ENCODE measurements at regions not wholly inside any gene's neighbourhood (a gene's known extent, or its start where the extent isn't known, plus 50 kb on each side); places are given as distances from the start of the nearest gene placed in this dataset.

DNA sequence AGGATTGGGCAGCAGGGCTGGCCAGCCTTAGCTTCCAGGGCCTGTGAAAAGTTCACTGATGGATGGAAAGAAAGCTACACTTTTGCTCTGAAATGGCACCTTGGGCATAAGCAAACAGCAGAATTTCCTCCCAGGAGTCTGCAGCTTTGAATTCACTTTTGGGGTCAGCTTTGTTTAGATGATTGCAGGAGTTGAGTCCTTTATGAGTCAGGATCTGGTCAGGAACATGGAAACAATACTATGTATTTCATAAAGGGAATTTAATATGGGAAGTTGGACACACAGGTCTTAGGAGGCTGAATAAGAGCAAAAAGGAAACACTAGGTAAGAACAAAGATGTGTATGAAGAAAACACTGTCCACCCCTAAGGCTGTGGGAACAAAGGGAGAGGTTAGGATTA is 345.3 kb downstream of the TSN start:
- Histone ChIP-seq H3K4me3 (ENCODE audit: low read depth, low read length) (no peak overlapping the region), H3K9me3 (ENCODE audit: control insufficient read depth, insufficient read depth, low read length) (no peaks in the 10 kb centered on the region), H3K36me3 (ENCODE audit: control insufficient read depth, insufficient read depth, low read length) (no peaks in the 10 kb centered on the region), H3K27me3 (ENCODE audit: control insufficient read depth, insufficient read depth, low read length) (no peaks in the 10 kb centered on the region), H3K4me1 (ENCODE audit: control insufficient read depth, insufficient read depth, low read length) (peaks cover 5% of the 10 kb centered on the region), H3K9ac (ENCODE audit: low read depth, low read length) (no peak overlapping the region)

GRCh38 chr2:122101319-122101718 is 345.9 kb downstream of the TSN start:
- Histone ChIP-seq H3K4me1 (ENCODE audit: control insufficient read depth, insufficient read depth, low read length) (peaks cover 5% of the 10 kb centered on the region), H3K9ac (ENCODE audit: low read depth, low read length) (no peak overlapping the region), H3K9me3 (ENCODE audit: control insufficient read depth, insufficient read depth, low read length) (no peaks in the 10 kb centered on the region), H3K4me3 (ENCODE audit: low read depth, low read length) (no peak overlapping the region), H3K36me3 (ENCODE audit: control insufficient read depth, insufficient read depth, low read length) (no peaks in the 10 kb centered on the region), H3K27me3 (ENCODE audit: control insufficient read depth, insufficient read depth, low read length) (no peaks in the 10 kb centered on the region)

GRCh38 chr2:122105171-122105876 is 349.9 kb downstream of the TSN start:
- no peak overlapping the region for H3K4me3 ChIP-seq (ENCODE audit: low read depth, low read length)
- H3K4me1 ChIP-seq (ENCODE audit: control insufficient read depth, insufficient read depth, low read length): peaks cover 5% of the 10 kb centered on the region
- no peaks in the 10 kb centered on the region for H3K36me3 ChIP-seq (ENCODE audit: control insufficient read depth, insufficient read depth, low read length)
- H3K27me3 ChIP-seq (ENCODE audit: control insufficient read depth, insufficient read depth, low read length): no peaks in the 10 kb centered on the region
- H3K9ac ChIP-seq (ENCODE audit: low read depth, low read length): no peak overlapping the region
- no peaks in the 10 kb centered on the region for H3K9me3 ChIP-seq (ENCODE audit: control insufficient read depth, insufficient read depth, low read length)

GRCh38 chr2:122105877-122106206 is 350.4 kb downstream of the TSN start:
- no peaks in the 10 kb centered on the region for H3K9me3 ChIP-seq (ENCODE audit: control insufficient read depth, insufficient read depth, low read length)
- peaks cover 4% of the 10 kb centered on the region for H3K4me1 ChIP-seq (ENCODE audit: control insufficient read depth, insufficient read depth, low read length)
- no peaks in the 10 kb centered on the region for H3K36me3 ChIP-seq (ENCODE audit: control insufficient read depth, insufficient read depth, low read length)
- H3K4me3 ChIP-seq (ENCODE audit: low read depth, low read length): no peak overlapping the region
- no peaks in the 10 kb centered on the region for H3K27me3 ChIP-seq (ENCODE audit: control insufficient read depth, insufficient read depth, low read length)
- no peak overlapping the region for H3K9ac ChIP-seq (ENCODE audit: low read depth, low read length)

- H3K27me3 ChIP-seq (ENCODE audit: control insufficient read depth, insufficient read depth, low read length): no peaks in the 10 kb centered on the region
- no peaks in the 10 kb centered on the region for H3K4me1 ChIP-seq (ENCODE audit: control insufficient read depth, insufficient read depth, low read length)
- no peak overlapping the region for H3K4me3 ChIP-seq (ENCODE audit: low read depth, low read length)
- H3K9ac ChIP-seq (ENCODE audit: low read depth, low read length): no peak overlapping the region
- no peaks in the 10 kb centered on the region for H3K9me3 ChIP-seq (ENCODE audit: control insufficient read depth, insufficient read depth, low read length)
- no peaks in the 10 kb centered on the region for H3K36me3 ChIP-seq (ENCODE audit: control insufficient read depth, insufficient read depth, low read length)
Observed at GRCh38 chr2:122108186-122108585, 352.7 kb downstream of the TSN start.

DNA sequence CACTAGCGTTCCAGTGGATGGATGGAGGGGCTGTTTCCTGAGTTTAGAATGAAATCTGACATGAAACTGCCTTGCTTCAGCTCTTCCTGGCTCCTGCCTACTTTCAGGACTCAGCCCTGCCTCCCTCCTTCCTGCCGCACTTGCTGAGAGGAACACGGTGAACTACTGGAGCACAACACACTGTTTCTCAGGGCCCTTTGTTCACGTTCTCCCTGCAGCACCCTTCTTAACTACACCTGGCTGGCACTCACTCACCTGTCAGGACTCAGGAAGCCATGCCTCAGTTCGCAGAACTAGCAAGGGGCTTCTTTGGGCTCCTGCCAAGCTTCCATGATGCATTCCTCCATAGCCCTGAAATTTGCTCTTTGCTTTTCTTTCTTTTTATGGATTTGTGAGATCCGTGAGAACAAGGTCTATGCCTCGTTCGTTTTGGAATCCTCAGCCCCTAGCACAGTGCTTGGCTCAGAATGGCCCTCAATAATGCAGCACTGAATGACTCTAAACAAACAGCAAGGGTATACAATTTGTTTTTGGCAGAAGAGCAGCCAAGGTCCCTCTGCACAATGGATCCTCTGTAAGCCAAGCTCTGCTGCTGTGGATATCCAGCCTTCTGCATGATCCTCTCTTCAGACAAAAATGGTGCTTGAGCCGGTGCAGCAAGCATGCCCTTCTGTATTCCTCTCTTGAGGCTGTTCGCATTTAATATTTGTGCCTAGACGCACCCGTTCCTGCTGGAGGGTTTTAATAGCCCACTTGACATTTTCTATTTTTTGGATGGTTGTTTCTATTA is 357.0 kb downstream of the TSN start:
- Histone ChIP-seq H3K27me3 (ENCODE audit: control insufficient read depth, insufficient read depth, low read length) (no peaks in the 10 kb centered on the region), H3K36me3 (ENCODE audit: control insufficient read depth, insufficient read depth, low read length) (no peaks in the 10 kb centered on the region), H3K9ac (ENCODE audit: low read depth, low read length) (no peak overlapping the region), H3K4me3 (ENCODE audit: low read depth, low read length) (no peak overlapping the region), H3K9me3 (ENCODE audit: control insufficient read depth, insufficient read depth, low read length) (no peaks in the 10 kb centered on the region), H3K4me1 (ENCODE audit: control insufficient read depth, insufficient read depth, low read length) (no peaks in the 10 kb centered on the region)

- Histone ChIP-seq H3K4me1 (ENCODE audit: control insufficient read depth, insufficient read depth, low read length) (no peaks in the 10 kb centered on the region), H3K27me3 (ENCODE audit: control insufficient read depth, insufficient read depth, low read length) (no peaks in the 10 kb centered on the region), H3K9me3 (ENCODE audit: control insufficient read depth, insufficient read depth, low read length) (no peaks in the 10 kb centered on the region), H3K9ac (ENCODE audit: low read depth, low read length) (no peak overlapping the region), H3K36me3 (ENCODE audit: control insufficient read depth, insufficient read depth, low read length) (no peaks in the 10 kb centered on the region), H3K4me3 (ENCODE audit: low read depth, low read length) (no peak overlapping the region)
Observed at GRCh38 chr2:122114421-122114820, 359.0 kb downstream of the TSN start.

GRCh38 chr2:122117371-122117770 is 361.9 kb downstream of the TSN start:
- Histone ChIP-seq H3K36me3 (ENCODE audit: control insufficient read depth, insufficient read depth, low read length) (no peaks in the 10 kb centered on the region), H3K4me1 (ENCODE audit: control insufficient read depth, insufficient read depth, low read length) (no peaks in the 10 kb centered on the region)

GRCh38 chr2:122129399-122129798 is 373.9 kb downstream of the TSN start:
- Histone ChIP-seq H3K9ac (ENCODE audit: low read depth, low read length) (no peak overlapping the region), H3K36me3 (ENCODE audit: control insufficient read depth, insufficient read depth, low read length) (no peaks in the 10 kb centered on the region), H3K9me3 (ENCODE audit: control insufficient read depth, insufficient read depth, low read length) (peaks cover 3% of the 10 kb centered on the region), H3K27me3 (ENCODE audit: control insufficient read depth, insufficient read depth, low read length) (no peaks in the 10 kb centered on the region), H3K4me1 (ENCODE audit: control insufficient read depth, insufficient read depth, low read length) (no peaks in the 10 kb centered on the region), H3K4me3 (ENCODE audit: low read depth, low read length) (no peak overlapping the region)

More at GRCh38 chr2:122117371-122117770, 361.9 kb downstream of the TSN start:
- Histone ChIP-seq H3K9me3 (ENCODE audit: control insufficient read depth, insufficient read depth, low read length) (no peaks in the 10 kb centered on the region), H3K4me3 (ENCODE audit: low read depth, low read length) (no peak overlapping the region), H3K9ac (ENCODE audit: low read depth, low read length) (no peak overlapping the region), H3K27me3 (ENCODE audit: control insufficient read depth, insufficient read depth, low read length) (no peaks in the 10 kb centered on the region)

GRCh38 chr2:122132147-122132691 is 376.8 kb downstream of the TSN start:
- H3K9me3 ChIP-seq (ENCODE audit: control insufficient read depth, insufficient read depth, low read length): no peaks in the 10 kb centered on the region
- H3K4me3 ChIP-seq (ENCODE audit: low read depth, low read length): no peak overlapping the region

DNA sequence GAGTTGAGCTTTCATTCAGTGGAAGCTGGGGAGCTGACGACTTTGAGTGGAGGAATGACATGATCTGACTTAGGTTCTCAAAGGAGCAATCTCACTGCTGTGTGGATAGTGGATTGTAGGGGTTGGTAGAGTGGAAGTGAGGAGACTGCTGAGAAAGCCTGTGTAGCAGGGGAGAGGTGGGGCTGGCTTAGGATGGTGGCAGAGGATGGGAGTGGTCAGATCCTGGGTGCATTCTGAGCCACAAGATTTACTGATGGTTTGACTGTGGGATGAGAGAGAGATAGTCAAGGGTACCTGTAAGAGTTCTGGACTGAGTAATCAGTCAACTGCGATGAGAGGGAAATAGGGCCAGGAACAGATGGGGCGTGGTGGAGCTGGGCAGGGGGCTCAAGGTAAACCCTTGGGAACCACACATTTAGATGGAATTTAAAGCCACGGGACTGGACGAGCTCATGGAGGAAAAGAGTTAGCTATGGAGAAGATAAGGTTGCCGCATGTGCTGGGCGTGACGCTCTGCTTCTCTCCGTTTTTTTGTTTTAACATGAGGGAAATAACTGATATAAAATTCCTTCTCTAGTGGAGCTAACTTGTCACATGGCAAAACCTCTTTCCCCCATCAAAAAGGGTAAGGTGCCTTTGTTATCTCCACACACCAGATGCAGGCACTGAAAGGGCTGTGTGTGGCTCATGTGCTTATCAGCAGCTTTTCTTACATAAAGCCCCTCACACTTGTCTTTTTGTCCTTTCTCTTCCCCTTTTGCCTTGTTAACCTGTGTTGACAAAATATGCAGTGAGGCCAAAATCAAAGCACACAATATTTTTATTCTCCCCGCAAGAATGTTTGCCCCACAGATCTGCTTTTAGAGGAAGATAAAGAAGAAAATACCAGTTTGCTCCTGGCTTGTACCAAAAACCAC is 379.8 kb downstream of the TSN start:
- Histone ChIP-seq H3K9me3 (ENCODE audit: control insufficient read depth, insufficient read depth, low read length) (no peaks in the 10 kb centered on the region), H3K9ac (ENCODE audit: low read depth, low read length) (no peak overlapping the region), H3K27me3 (ENCODE audit: control insufficient read depth, insufficient read depth, low read length) (no peaks in the 10 kb centered on the region), H3K4me1 (ENCODE audit: control insufficient read depth, insufficient read depth, low read length) (no peaks in the 10 kb centered on the region), H3K4me3 (ENCODE audit: low read depth, low read length) (no peak overlapping the region), H3K36me3 (ENCODE audit: control insufficient read depth, insufficient read depth, low read length) (no peaks in the 10 kb centered on the region)

More at GRCh38 chr2:122132147-122132691, 376.8 kb downstream of the TSN start:
- Histone ChIP-seq H3K4me1 (ENCODE audit: control insufficient read depth, insufficient read depth, low read length) (no peaks in the 10 kb centered on the region), H3K36me3 (ENCODE audit: control insufficient read depth, insufficient read depth, low read length) (no peaks in the 10 kb centered on the region), H3K9ac (ENCODE audit: low read depth, low read length) (no peak overlapping the region), H3K27me3 (ENCODE audit: control insufficient read depth, insufficient read depth, low read length) (no peaks in the 10 kb centered on the region)

Data from iPS-15b (cell line).